SU-DHL-6 (cell line): ENCODE measurements at regions not wholly inside any gene's neighbourhood (a gene's known extent, or its start where the extent isn't known, plus 50 kb on each side); places are given as distances from the start of the nearest gene placed in this dataset.

ENCODE experiments used
- H2AFZ ChIP-seq: fragments of 200-600 bp; sonication (generic); 2 replicates; pipeline ENCODE4 v1.6.1; 2014; ENCODE audit warnings: low read depth, mild to moderate bottlenecking, moderate library complexity, mixed read lengths, antibody characterized with exemption, low read length; ENCODE audit not compliant: severe bottlenecking
- H3F3A ChIP-seq: fragments of 200-600 bp; shearing (Covaris generic); 2 replicates; pipeline ENCODE4 v1.6.0; 2016; ENCODE audit warnings: antibody characterized with exemption, mild to moderate bottlenecking; ENCODE audit not compliant: insufficient read depth
- H3K27ac ChIP-seq: fragments of 200-600 bp; sonication (generic); 2 replicates; pipeline ENCODE4 v1.5.1; 2016; ENCODE audit warnings: low read depth, mild to moderate bottlenecking, low read length, moderate library complexity, mixed read lengths
- H3K27me3 ChIP-seq: fragments of 200-600 bp; sonication (generic), shearing (Covaris generic); 2 replicates; pipeline ENCODE4 v1.6.0; 2014; ENCODE audit warnings: mild to moderate bottlenecking, low read length
- H3K36me3 ChIP-seq: fragments of 200-600 bp; sonication (generic); 2 replicates; pipeline ENCODE4 v1.6.1; 2014; ENCODE audit warnings: mild to moderate bottlenecking, low read length, mixed read lengths
- H3K4me2 ChIP-seq: fragments of 300-600, 200-600 bp; shearing (Covaris generic), sonication (generic); 2 replicates; pipeline ENCODE4 v1.6.0; 2014; ENCODE audit warnings: low read length, low read depth, mild to moderate bottlenecking; ENCODE audit not compliant: poor library complexity, severe bottlenecking
- H3K4me3 ChIP-seq: fragments of 200-600 bp; sonication (generic); 2 replicates; pipeline ENCODE4 v1.5.1; 2014; ENCODE audit warnings: antibody characterized with exemption, low read length, mild to moderate bottlenecking, mixed read lengths; ENCODE audit not compliant: insufficient read depth, poor library complexity, severe bottlenecking
- H3K79me2 ChIP-seq: fragments of 200-600 bp; sonication (generic); 2 replicates; pipeline ENCODE4 v1.6.1; 2014; ENCODE audit warnings: mild to moderate bottlenecking, low read length, moderate library complexity; ENCODE audit not compliant: insufficient read depth
- H3K9ac ChIP-seq: fragments of 200-600 bp; sonication (generic); 2 replicates; pipeline ENCODE4 v1.7.0; 2014; ENCODE audit warnings: mild to moderate bottlenecking, low read length
- H3K9me2 ChIP-seq: fragments of 200-600 bp; sonication (generic); replicated peaks from 2 replicates; pipeline ENCODE4 v1.6.1; 2014; ENCODE audit warnings: low read length; ENCODE audit not compliant: insufficient read depth
- H3K9me3 ChIP-seq: fragments of 200-600 bp; sonication (generic); 2 replicates; pipeline ENCODE4 v1.6.1; 2014; ENCODE audit warnings: low read length, mixed read lengths; ENCODE audit not compliant: insufficient read depth
- H4K20me1 ChIP-seq: fragments of 200-600 bp; sonication (generic); 2 replicates; pipeline ENCODE4 v1.6.1; 2014; ENCODE audit warnings: low read depth, mild to moderate bottlenecking, antibody characterized with exemption, low read length, moderate library complexity, mixed read lengths
- EZH2phosphoT487 ChIP-seq: fragments of 200-600 bp; sonication (generic), shearing (Covaris generic); conservative IDR thresholded peaks from 2 replicates; pipeline ENCODE4 v1.6.1; 2018; ENCODE audit warnings: mild to moderate bottlenecking, antibody characterized with exemption, low read length, moderate library complexity, mixed read lengths
- TF ChIP-seq, protein P1 (sequence below): fragments of 200-600 bp; sonication (generic); IDR thresholded peaks from one replicate; pipeline ENCODE4 v1.5.1; 2017; ENCODE audit warnings: antibody characterized with exemption, mild to moderate bottlenecking, low read length, moderate library complexity; ENCODE audit not compliant: insufficient read depth, poor library complexity, severe bottlenecking

DNA sequence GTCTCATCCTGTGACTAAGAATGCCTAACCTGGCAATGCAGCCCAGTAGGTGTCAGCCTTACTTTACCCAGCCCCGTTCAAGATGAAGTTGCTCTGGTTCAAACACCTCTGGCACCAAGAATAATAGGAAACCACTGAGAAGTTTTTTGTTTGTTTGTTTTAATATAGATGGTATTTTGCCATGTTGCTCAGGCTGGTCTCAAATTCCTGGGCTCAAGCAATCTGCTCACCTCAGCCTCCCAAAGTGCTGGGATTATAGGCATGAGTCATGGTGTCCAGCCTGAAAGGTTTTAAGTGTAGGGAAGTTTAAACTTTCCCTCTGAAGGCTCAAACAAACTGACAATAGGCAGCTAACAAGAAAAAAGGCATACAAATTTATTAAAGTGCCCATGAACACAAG is 51.2 kb upstream of the ABCC4 start:
- no peaks in the 10 kb centered on the region for H3K9me3 ChIP-seq
- no peak overlapping the region for H3K9ac ChIP-seq
- H3K79me2 ChIP-seq = no peaks in the 10 kb centered on the region
- H3K27ac ChIP-seq = no peak overlapping the region
- H4K20me1 ChIP-seq = no peaks in the 10 kb centered on the region
- no peaks in the 10 kb centered on the region for H3K9me2 ChIP-seq
- H3K36me3 ChIP-seq = no peaks in the 10 kb centered on the region
- no peak overlapping the region for H3K4me3 ChIP-seq
- no peaks in the 10 kb centered on the region for H3K27me3 ChIP-seq
- no peaks in the 10 kb centered on the region for H3F3A ChIP-seq
- H2AFZ ChIP-seq = no peak overlapping the region
- no peak for TF ChIP-seq EZH2phosphoT487
- TF ChIP-seq, protein P1, sequence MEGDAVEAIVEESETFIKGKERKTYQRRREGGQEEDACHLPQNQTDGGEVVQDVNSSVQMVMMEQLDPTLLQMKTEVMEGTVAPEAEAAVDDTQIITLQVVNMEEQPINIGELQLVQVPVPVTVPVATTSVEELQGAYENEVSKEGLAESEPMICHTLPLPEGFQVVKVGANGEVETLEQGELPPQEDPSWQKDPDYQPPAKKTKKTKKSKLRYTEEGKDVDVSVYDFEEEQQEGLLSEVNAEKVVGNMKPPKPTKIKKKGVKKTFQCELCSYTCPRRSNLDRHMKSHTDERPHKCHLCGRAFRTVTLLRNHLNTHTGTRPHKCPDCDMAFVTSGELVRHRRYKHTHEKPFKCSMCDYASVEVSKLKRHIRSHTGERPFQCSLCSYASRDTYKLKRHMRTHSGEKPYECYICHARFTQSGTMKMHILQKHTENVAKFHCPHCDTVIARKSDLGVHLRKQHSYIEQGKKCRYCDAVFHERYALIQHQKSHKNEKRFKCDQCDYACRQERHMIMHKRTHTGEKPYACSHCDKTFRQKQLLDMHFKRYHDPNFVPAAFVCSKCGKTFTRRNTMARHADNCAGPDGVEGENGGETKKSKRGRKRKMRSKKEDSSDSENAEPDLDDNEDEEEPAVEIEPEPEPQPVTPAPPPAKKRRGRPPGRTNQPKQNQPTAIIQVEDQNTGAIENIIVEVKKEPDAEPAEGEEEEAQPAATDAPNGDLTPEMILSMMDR = no peak
- H3K4me2 ChIP-seq = no peak overlapping the region

- H3K9me3 ChIP-seq = no peaks in the 10 kb centered on the region
- no peaks in the 10 kb centered on the region for H3K27me3 ChIP-seq
- H3K36me3 ChIP-seq = no peaks in the 10 kb centered on the region
- H3K9me2 ChIP-seq = no peaks in the 10 kb centered on the region
- TF ChIP-seq, protein P1 = no peak
- no peak for TF ChIP-seq EZH2phosphoT487
- no peak overlapping the region for H3K27ac ChIP-seq
- no peak overlapping the region for H3K4me2 ChIP-seq
- H4K20me1 ChIP-seq = no peaks in the 10 kb centered on the region
- H3K9ac ChIP-seq = no peak overlapping the region
- H3K79me2 ChIP-seq = no peaks in the 10 kb centered on the region
- no peaks in the 10 kb centered on the region for H3F3A ChIP-seq
- no peak overlapping the region for H3K4me3 ChIP-seq
- no peak overlapping the region for H2AFZ ChIP-seq
Observed at GRCh38 chr13:95354156-95354555, 52.9 kb upstream of the ABCC4 start.

- TF ChIP-seq, protein P1 = no peak
- TF ChIP-seq EZH2phosphoT487 = no peak
- H3K9me2 ChIP-seq = no peaks in the 10 kb centered on the region
- H3K36me3 ChIP-seq = no peaks in the 10 kb centered on the region
- no peak overlapping the region for H3K4me2 ChIP-seq
- no peak overlapping the region for H3K4me3 ChIP-seq
- H3F3A ChIP-seq = no peaks in the 10 kb centered on the region
- no peak overlapping the region for H3K27ac ChIP-seq
- H4K20me1 ChIP-seq = no peaks in the 10 kb centered on the region
- H3K9ac ChIP-seq = no peak overlapping the region
- no peak overlapping the region for H2AFZ ChIP-seq
- H3K79me2 ChIP-seq = no peaks in the 10 kb centered on the region
- H3K9me3 ChIP-seq = no peaks in the 10 kb centered on the region
- H3K27me3 ChIP-seq = no peaks in the 10 kb centered on the region
Observed at GRCh38 chr13:95354680-95355487, 53.6 kb upstream of the ABCC4 start.
